ENCODE measurements at regions not wholly inside any gene's neighbourhood (a gene's known extent, or its start where the extent isn't known, plus 50 kb on each side); places are given as distances from the start of the nearest gene placed in this dataset.
A peak's percentile ranks its signal among the peaks of the same experiment; 100 is the strongest.

DNA sequence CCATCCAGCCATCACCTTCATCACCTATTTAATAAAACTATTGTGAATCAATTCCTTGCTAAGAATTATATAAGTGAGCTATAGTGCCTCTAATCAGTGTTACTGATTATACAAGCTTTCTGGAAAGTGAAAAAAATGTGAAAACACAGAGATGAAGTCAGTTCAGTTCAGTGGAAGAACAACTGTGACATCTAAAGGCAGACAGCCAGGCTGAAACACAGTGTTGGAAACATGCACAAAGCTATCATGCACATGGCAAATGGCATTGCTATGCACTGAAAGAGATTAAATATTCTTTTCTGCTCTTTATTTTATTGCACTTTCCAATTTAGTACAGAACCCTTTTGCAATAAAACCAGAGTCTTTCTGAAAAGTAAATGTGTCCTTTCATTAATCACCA, 294.0 kb downstream of the RBM26 start:
- Histone ChIP-seq H3K4me3 (no peak overlapping the region), H3K27ac (no peak overlapping the region)
- TF ChIP-seq, protein P1, sequence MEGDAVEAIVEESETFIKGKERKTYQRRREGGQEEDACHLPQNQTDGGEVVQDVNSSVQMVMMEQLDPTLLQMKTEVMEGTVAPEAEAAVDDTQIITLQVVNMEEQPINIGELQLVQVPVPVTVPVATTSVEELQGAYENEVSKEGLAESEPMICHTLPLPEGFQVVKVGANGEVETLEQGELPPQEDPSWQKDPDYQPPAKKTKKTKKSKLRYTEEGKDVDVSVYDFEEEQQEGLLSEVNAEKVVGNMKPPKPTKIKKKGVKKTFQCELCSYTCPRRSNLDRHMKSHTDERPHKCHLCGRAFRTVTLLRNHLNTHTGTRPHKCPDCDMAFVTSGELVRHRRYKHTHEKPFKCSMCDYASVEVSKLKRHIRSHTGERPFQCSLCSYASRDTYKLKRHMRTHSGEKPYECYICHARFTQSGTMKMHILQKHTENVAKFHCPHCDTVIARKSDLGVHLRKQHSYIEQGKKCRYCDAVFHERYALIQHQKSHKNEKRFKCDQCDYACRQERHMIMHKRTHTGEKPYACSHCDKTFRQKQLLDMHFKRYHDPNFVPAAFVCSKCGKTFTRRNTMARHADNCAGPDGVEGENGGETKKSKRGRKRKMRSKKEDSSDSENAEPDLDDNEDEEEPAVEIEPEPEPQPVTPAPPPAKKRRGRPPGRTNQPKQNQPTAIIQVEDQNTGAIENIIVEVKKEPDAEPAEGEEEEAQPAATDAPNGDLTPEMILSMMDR (IDR thresholded peaks at IDR 0.05), result no peak

GRCh38 chr13:79108914-79109643, 297.0 kb downstream of the RBM26 start:
- DNase-seq, result no peak
- Histone ChIP-seq H3K4me3 (no peak overlapping the region), H3K4me1 (no peaks in the 10 kb centered on the region), H3K27ac (no peak overlapping the region), H3K27me3 (ENCODE audit: low read depth) (no peaks in the 10 kb centered on the region), H3K9me3 (no peaks in the 10 kb centered on the region), H3K36me3 (no peaks in the 10 kb centered on the region)
- TF ChIP-seq, protein P1 (IDR thresholded peaks at IDR 0.05), result no peak
- intact Hi-C loops (cut with DNase I), result no loop called here
- peak in 1 of 2 donors; percentile 48 for ATAC-seq

More for the DNA sequence above, 294.0 kb downstream of the RBM26 start:
- Histone ChIP-seq H3K36me3 (no peaks in the 10 kb centered on the region), H3K27me3 (ENCODE audit: low read depth) (no peaks in the 10 kb centered on the region), H3K9me3 (no peaks in the 10 kb centered on the region), H3K4me1 (no peaks in the 10 kb centered on the region)
- intact Hi-C loops (cut with DNase I), result no loop called here
- ATAC-seq (no peak), DNase-seq (no peak)

DNA sequence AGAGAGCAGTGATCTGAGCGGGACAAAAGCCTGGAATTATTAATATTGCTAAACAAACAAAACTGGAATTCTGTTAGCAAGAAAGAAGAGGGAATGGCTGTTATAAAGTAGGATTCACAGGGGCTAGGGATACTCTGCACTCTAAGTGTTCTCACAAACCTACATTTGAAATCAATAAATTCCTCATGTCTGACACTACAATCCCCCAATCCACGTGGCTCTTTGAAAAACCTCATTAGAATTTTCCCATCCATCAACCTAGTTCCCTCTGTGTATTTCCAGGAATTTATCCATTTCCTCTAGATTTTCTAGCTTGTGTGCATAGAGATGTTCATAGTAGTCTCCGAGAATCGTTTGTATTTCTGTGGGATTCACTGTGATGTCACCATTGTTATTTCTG, 307.5 kb downstream of the RBM26 start:
- Histone ChIP-seq H3K4me1 (no peaks in the 10 kb centered on the region), H3K4me3 (no peak overlapping the region), H3K27me3 (ENCODE audit: low read depth) (no peaks in the 10 kb centered on the region), H3K9me3 (no peaks in the 10 kb centered on the region), H3K27ac (no peak overlapping the region), H3K36me3 (no peaks in the 10 kb centered on the region)
- TF ChIP-seq, protein P1 (IDR thresholded peaks at IDR 0.05), result no peak
- intact Hi-C loops (cut with DNase I), result no loop called here
- no peak for ATAC-seq
- DNase-seq, result no peak

DNA sequence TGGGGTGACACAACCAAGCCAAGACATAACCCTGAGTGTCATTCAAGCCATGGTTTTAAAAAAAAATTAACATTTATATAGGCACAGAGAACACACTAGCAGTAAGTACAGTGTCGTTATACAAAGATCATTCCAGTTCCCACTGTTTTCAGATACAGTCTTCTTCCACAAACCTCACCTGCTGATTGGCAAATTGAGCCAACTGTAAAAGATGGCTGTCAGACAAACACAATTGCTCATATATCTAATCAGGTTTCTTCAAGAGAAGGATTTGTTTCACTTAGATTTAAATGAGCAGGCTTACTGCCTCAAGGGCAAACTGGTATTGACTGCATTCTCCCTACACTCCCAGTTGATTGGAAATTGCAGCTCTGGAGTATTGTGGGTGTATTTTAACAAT, 308.9 kb downstream of the RBM26 start:
- Histone ChIP-seq H3K36me3 (no peaks in the 10 kb centered on the region), H3K4me3 (no peak overlapping the region), H3K27ac (no peak overlapping the region), H3K4me1 (no peaks in the 10 kb centered on the region), H3K9me3 (no peaks in the 10 kb centered on the region), H3K27me3 (ENCODE audit: low read depth) (no peaks in the 10 kb centered on the region)
- intact Hi-C loops (cut with DNase I), result no loop called here
- TF ChIP-seq, protein P1 (IDR thresholded peaks at IDR 0.05), result no peak
- ATAC-seq (no peak), DNase-seq (no peak)

DNA sequence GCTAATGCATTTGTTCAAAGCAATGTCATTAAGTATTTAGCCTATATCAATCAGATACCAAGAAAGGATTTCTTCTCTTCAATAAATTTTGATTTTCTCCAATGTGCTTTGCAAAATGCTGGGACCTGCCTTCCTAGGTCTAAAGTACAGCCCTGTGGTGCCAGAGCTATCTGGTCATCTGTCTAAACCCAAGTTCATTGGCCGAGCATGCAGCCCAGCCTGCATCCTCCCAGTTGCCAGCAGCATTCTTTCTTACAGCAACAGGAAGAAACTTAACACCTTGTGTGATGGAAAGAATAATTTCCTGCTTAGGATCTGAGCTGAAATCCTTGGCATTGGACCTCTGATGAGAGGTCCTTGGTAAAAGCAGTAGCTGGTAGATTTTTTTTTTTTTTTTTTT, 310.0 kb downstream of the RBM26 start:
- Histone ChIP-seq H3K36me3 (no peaks in the 10 kb centered on the region), H3K27me3 (ENCODE audit: low read depth) (no peaks in the 10 kb centered on the region), H3K4me1 (no peaks in the 10 kb centered on the region), H3K9me3 (no peaks in the 10 kb centered on the region), H3K4me3 (no peak overlapping the region), H3K27ac (no peak overlapping the region)
- ATAC-seq (no peak), DNase-seq (no peak)
- intact Hi-C loops (cut with DNase I), result no loop called here
- TF ChIP-seq, protein P1 (IDR thresholded peaks at IDR 0.05), result no peak

All from lower lobe of right lung (tissue), 2 donors.